GM12878 (cell line): ENCODE measurements at regions not wholly inside any gene's neighbourhood (a gene's known extent, or its start where the extent isn't known, plus 50 kb on each side); places are given as distances from the start of the nearest gene placed in this dataset.

Experiments
- ATAC-seq: fragments of 200-7000 bp; cut with Tn5 transposase; 3 replicates; pipeline ENCODE4 v1.9.1; 2020; ENCODE audit warnings: mild to moderate bottlenecking, moderate library complexity
- BruUV-seq: library from RNA; stranded (reverse); fragments of 400-500 nt; replicated peaks from 2 replicates; lab custom pipeline; 2021; lab: Mats Ljungman, UMichigan
- CTCF ChIA-PET: fragments of 300-600 bp; sonication (Branson Sonifier 250); formaldehyde crosslinking; extraction: SDS; loops from one replicate; lab custom pipeline; 2021; ENCODE audit warnings: inconsistent platforms; lab: Yijun Ruan, JAX
- POLR2A ChIA-PET: fragments of 350-600 bp; formaldehyde crosslinking; extraction: SDS; loops from one replicate; lab custom pipeline; 2021; ENCODE audit warnings: inconsistent platforms; lab: Charles Lee
- RAD21 ChIA-PET: fragments of 300-600 bp; sonication (Branson Sonifier 250); formaldehyde crosslinking; loops from one replicate; lab custom pipeline; 2023; ENCODE audit warnings: antibody characterized with exemption; ENCODE audit not compliant: unreplicated experiment; lab: Charles Lee
- SMC1A ChIA-PET: fragments of 300-600 bp; sonication (Branson Sonifier 250); formaldehyde crosslinking; loops from one replicate; lab custom pipeline; 2023; ENCODE audit not compliant: unreplicated experiment, uncharacterized antibody; lab: Charles Lee
- DNase-seq: peaks from one replicate; pipeline ENCODE4 v3.0.0-alpha.2; 2011; ENCODE audit warnings: low read depth, low spot score
- FAIRE-seq: peaks from 3 replicates; lab custom pipeline; 2011; peaks lifted over from hg19 to GRCh38; lab: Jason Lieb, UNC
- H2AFZ ChIP-seq: 2 replicates; pipeline ENCODE4 v1.6.0; 2011; ENCODE audit warnings: low read depth, low read length, control low read depth; ENCODE audit not compliant: control insufficient read depth
- H3K27ac ChIP-seq: 2 replicates; pipeline ENCODE4 v1.5.1; 2011; ENCODE audit warnings: control low read depth; ENCODE audit not compliant: control insufficient read depth, insufficient read depth
- H3K27me3 ChIP-seq, 2 experiments: replicated peaks in 1 of 2; 2 replicates each; pipeline versions ENCODE4 v1.6.0 to v1.6.1; 2011; ENCODE audit warnings: low read length in 1 of 2; ENCODE audit not compliant: control insufficient read depth in 2 of 2, insufficient read depth in 2 of 2
- H3K36me3 ChIP-seq, 2 experiments: 2 replicates each; pipeline ENCODE4 v1.5.1; 2011; ENCODE audit warnings: low read length in 1 of 2; ENCODE audit not compliant: control insufficient read depth in 2 of 2, insufficient read depth in 2 of 2
- H3K4me1 ChIP-seq: 2 replicates; pipeline ENCODE4 v1.6.1; 2011; ENCODE audit warnings: mild to moderate bottlenecking, low read length, moderate library complexity, mixed read lengths; ENCODE audit not compliant: control insufficient read depth, insufficient read depth
- H3K4me2 ChIP-seq: 2 replicates; pipeline ENCODE4 v1.6.0; 2011; ENCODE audit warnings: control low read depth; ENCODE audit not compliant: control insufficient read depth, insufficient read depth
- H3K4me3 ChIP-seq: fragments of 200-600 bp; sonication (generic); 2 replicates; pipeline ENCODE4 v1.5.1; 2016
- H3K79me2 ChIP-seq: 2 replicates; pipeline ENCODE4 v1.6.0; 2011; ENCODE audit warnings: low read length; ENCODE audit not compliant: control insufficient read depth, insufficient read depth
- H3K9ac ChIP-seq: 2 replicates; pipeline ENCODE4 v1.8.0; 2011; ENCODE audit warnings: low read length, control low read depth, mixed read lengths; ENCODE audit not compliant: control insufficient read depth, insufficient read depth
- H3K9me3 ChIP-seq: replicated peaks from 3 replicates; pipeline ENCODE4 v1.5.1; 2011; ENCODE audit warnings: mild to moderate bottlenecking, low read length; ENCODE audit not compliant: control insufficient read depth, insufficient read depth
- H4K20me1 ChIP-seq: 2 replicates; pipeline ENCODE4 v1.6.0; 2011; ENCODE audit not compliant: control insufficient read depth, insufficient read depth
- BCL11A ChIP-seq: IDR thresholded peaks from 2 replicates; pipeline ENCODE4 v1.6.1; 2011; ENCODE audit warnings: low read depth, low read length
- ESRRA ChIP-seq: IDR thresholded peaks from 2 replicates; pipeline ENCODE4 v1.6.1; 2012; ENCODE audit warnings: mild to moderate bottlenecking, low read length, improper control_type of control experiment
- FOXK2 ChIP-seq: fragments of 450-650 bp; IDR thresholded peaks from 2 replicates; pipeline ENCODE4 v1.6.1; 2017; ENCODE audit warnings: mild to moderate bottlenecking, moderate library complexity
- IKZF2 ChIP-seq, 2 experiments: fragments of 450-650 bp; IDR thresholded peaks; 2 replicates each; pipeline ENCODE4 v1.6.1; 2017; ENCODE audit warnings: mild to moderate bottlenecking in 2 of 2, moderate library complexity in 2 of 2
- IRF4 ChIP-seq: IDR thresholded peaks from 2 replicates; pipeline ENCODE4 v1.6.1; 2011; ENCODE audit warnings: low read depth, low read length
- STAT1 ChIP-seq: fragments of 450-650 bp; conservative IDR thresholded peaks from 2 replicates; pipeline ENCODE4 v1.6.1; 2014; ENCODE audit warnings: antibody characterized with exemption, mild to moderate bottlenecking
- TARDBP ChIP-seq: IDR thresholded peaks from 2 replicates; pipeline ENCODE4 v1.6.1; 2016; ENCODE audit warnings: borderline replicate concordance
- WGBS: methylation state at CpG from one replicate; pipeline ENCODE4 v1.1.6; 2016; ENCODE audit warnings: low lambda C conversion rate; ENCODE audit not compliant: insufficient replicate concordance, insufficient coverage; ENCODE audit errors: missing lambda C conversion rate; 5-methylcytosine and 5-hydroxymethylcytosine counted together
- in situ Hi-C: fragments of 300-500 bp; cut with MboI; formaldehyde crosslinking; loops from 9 replicates; pipeline ENCODE4 v1.14.3; 2018; ENCODE audit warnings: mixed read lengths
- intact Hi-C: fragments of 100-400 bp; cut with micrococcal nuclease; formaldehyde crosslinking; loops from one replicate; pipeline ENCODE4 v1.14.2; 2022; ENCODE audit not compliant: unreplicated experiment
- TF ChIP-seq, protein P1 (sequence below): IDR thresholded peaks from 2 replicates; pipeline ENCODE4 v1.6.1; 2011; ENCODE audit warnings: borderline replicate concordance, low read depth, mild to moderate bottlenecking, moderate library complexity, low read length; ENCODE audit not compliant: insufficient read depth, poor library complexity, severe bottlenecking

DNA sequence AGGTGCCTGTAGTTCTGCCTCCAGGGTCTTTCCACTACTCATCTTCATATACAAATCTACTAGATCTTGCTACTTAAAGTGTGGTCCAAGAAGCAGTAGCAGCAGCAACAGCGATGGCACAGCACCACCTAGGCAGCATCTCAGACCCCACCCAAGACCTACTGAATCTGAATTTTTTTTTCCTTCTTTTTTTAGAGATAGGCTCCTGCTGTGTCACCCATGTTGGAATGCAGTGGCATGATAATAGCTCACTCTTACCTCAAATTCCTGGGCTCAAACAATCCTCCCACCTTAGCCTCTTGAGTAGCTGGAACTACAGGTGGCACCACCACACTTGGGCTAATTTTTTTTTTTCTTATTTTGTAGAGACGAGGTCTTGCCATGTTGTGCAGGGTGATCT, 346.7 kb upstream of the TGFBR2 start:
- H4K20me1 ChIP-seq, result no peaks in the 10 kb centered on the region
- ATAC-seq (no peak), FAIRE-seq (no peak), DNase-seq (no peak)
- no peak overlapping the region for H3K27ac ChIP-seq
- ChIA-PET CTCF (interaction anchor here (1.0 kb wide), 1 partner anchor 434 kb away, joined by 3 read pairs; no protein-coding TSS in a partner anchor), POLR2A (no interaction called here), SMC1A (interaction anchor here (0.6 kb wide), 1 partner anchor 16 kb away, joined by 3 read pairs; no protein-coding TSS in a partner anchor), RAD21 (no interaction called here)
- H3K36me3 ChIP-seq, result no peaks in the 10 kb centered on the region
- no peak overlapping the region for H3K4me3 ChIP-seq
- TF ChIP-seq IKZF2 (IDR thresholded peaks at IDR 0.05) (no peak), TARDBP (no peak), BCL11A (no peak), IRF4 (no peak), STAT1 (no peak), ESRRA (no peak), FOXK2 (no peak)
- TF ChIP-seq, protein P1, sequence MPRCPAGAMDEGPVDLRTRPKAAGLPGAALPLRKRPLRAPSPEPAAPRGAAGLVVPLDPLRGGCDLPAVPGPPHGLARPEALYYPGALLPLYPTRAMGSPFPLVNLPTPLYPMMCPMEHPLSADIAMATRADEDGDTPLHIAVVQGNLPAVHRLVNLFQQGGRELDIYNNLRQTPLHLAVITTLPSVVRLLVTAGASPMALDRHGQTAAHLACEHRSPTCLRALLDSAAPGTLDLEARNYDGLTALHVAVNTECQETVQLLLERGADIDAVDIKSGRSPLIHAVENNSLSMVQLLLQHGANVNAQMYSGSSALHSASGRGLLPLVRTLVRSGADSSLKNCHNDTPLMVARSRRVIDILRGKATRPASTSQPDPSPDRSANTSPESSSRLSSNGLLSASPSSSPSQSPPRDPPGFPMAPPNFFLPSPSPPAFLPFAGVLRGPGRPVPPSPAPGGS, result no peak
- H2AFZ ChIP-seq, result no peak overlapping the region
- no peaks in the 10 kb centered on the region for H3K4me1 ChIP-seq
- no peaks in the 10 kb centered on the region for H3K79me2 ChIP-seq
- in situ Hi-C loops (no loop called here), intact Hi-C loops (no loop called here)
- WGBS, result 9% methylated on average over 2 of the region's 2 CpGs
- no peaks in the 10 kb centered on the region for H3K27me3 ChIP-seq
- H3K4me2 ChIP-seq, result no peak overlapping the region
- H3K9me3 ChIP-seq, result no peaks in the 10 kb centered on the region
- no TSS peak for BruUV-seq
- H3K9ac ChIP-seq, result no peak overlapping the region
